ENCODE measurements at regions not wholly inside any gene's neighbourhood (a gene's known extent, or its start where the extent isn't known, plus 50 kb on each side); places are given as distances from the start of the nearest gene placed in this dataset.

DNA sequence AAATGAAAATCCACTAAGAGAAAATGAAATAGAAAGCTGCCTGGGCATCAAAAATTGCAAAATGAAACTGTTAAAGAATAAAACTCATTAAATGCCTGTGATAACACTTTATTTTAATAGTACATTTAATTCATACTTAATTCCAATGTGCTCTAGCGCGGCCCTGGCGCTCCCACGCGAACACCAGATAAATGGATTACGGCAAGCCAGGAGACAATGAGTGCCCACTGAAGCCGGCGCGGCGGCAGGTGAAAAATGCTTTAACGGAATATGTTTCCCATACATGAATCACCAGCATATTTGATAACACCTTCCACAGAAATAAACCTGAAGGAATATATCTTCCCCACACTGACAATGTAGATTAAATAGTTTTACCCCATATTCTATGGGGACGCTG lies 245.5 kb downstream of the RBFOX3 start:
- Histone ChIP-seq H3K36me3 (no peaks in the 10 kb centered on the region), H3K4me3 (no peak overlapping the region), H3K27ac (no peak overlapping the region), H3K9me3 (no peaks in the 10 kb centered on the region), H3K4me1 (no peaks in the 10 kb centered on the region), H3K27me3 (no peaks in the 10 kb centered on the region)
- no peak for TF ChIP-seq POLR2A (IDR thresholded peaks at IDR 0.05)
- TF ChIP-seq, protein P1, sequence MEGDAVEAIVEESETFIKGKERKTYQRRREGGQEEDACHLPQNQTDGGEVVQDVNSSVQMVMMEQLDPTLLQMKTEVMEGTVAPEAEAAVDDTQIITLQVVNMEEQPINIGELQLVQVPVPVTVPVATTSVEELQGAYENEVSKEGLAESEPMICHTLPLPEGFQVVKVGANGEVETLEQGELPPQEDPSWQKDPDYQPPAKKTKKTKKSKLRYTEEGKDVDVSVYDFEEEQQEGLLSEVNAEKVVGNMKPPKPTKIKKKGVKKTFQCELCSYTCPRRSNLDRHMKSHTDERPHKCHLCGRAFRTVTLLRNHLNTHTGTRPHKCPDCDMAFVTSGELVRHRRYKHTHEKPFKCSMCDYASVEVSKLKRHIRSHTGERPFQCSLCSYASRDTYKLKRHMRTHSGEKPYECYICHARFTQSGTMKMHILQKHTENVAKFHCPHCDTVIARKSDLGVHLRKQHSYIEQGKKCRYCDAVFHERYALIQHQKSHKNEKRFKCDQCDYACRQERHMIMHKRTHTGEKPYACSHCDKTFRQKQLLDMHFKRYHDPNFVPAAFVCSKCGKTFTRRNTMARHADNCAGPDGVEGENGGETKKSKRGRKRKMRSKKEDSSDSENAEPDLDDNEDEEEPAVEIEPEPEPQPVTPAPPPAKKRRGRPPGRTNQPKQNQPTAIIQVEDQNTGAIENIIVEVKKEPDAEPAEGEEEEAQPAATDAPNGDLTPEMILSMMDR (IDR thresholded peaks at IDR 0.05), result no peak
- no peak for DNase-seq
- intact Hi-C loops (cut with DNase I; ENCODE audit: low total_unique reads), result no loop called here

DNA sequence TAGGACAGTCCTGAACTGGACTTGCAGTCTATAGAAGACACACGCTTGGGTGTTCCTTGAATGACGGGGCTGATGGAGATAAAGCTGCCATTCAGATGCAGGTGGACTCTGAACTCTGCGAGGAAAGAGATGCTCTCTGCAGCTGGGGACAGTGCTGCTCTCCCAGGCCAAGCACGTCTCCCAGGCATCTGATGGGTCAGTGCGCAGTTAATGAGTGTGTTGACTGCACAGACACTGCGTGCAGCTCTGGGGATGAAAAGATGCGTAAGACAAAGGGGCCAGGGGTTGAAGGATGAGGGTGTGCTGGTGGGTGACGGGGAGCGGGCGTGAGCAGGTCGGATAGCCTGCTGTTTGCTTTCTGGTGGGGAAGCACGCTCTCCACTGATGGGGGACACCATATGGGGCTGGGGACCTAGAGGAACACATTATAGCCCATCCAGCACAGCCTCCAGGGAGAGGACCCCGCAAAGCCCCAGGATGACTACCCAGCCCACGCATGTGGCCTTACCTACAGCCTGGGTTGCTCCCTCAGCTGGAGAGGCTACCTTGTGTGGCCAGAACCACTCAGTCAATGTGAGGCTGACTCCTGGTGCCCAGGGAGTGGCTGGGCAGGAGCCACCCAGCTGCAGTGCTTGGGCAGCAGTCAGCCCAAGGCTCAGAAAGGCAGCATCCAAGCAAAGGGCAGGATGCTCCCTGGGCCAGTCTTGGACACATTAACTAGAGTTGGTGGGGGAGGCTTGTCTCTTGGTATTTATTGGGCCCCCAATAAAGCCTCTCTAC lies 246.3 kb downstream of the RBFOX3 start:
- no peak overlapping the region for H3K27ac ChIP-seq
- DNase-seq, result no peak
- intact Hi-C loops (cut with DNase I; ENCODE audit: low total_unique reads), result no loop called here
- H3K27me3 ChIP-seq, result no peaks in the 10 kb centered on the region
- H3K4me3 ChIP-seq, result no peak overlapping the region
- no peaks in the 10 kb centered on the region for H3K4me1 ChIP-seq
- TF ChIP-seq POLR2A (IDR thresholded peaks at IDR 0.05), result no peak
- TF ChIP-seq, protein P1 (IDR thresholded peaks at IDR 0.05), result no peak
- no peaks in the 10 kb centered on the region for H3K9me3 ChIP-seq
- H3K36me3 ChIP-seq, result no peaks in the 10 kb centered on the region

DNA sequence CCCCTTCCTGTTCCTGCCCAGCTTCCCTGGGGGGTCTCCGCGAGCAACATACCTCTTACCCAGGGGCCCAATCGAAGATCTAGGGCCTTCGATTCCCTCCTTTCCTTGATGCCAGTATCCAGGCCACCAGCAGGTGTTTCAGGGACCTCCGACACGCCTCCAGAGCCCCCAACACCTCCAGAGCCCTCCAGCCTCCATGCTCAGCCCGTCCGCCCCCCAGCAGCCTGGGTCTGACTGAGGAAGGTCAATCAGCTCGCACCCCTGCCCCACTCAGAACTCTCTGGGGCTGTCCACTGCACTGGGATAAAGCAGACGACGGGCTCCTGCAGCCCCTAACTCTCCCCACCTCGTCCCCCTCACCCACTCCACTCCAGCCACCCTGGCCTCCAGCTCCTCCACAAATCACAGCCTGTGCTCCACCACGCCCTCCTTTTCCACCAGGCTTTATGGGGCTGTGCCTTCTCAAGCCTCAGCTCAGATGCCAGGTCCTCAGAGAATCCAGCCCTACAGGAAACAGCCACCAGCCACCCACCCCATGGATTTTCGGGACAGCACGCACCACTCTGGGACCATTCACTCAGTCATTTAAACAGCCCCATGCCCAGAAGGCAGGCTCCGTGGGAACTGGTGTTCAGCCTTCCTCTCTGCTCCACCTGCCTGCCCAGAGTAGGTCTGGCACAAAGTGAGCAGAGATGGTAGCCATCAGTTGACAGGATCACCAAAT lies 247.1 kb downstream of the RBFOX3 start:
- Histone ChIP-seq H3K27me3 (no peaks in the 10 kb centered on the region), H3K9me3 (no peaks in the 10 kb centered on the region), H3K4me1 (no peaks in the 10 kb centered on the region), H3K4me3 (no peak overlapping the region), H3K36me3 (no peaks in the 10 kb centered on the region), H3K27ac (no peak overlapping the region)
- TF ChIP-seq, protein P1 (IDR thresholded peaks at IDR 0.05), result no peak
- no peak for TF ChIP-seq POLR2A (IDR thresholded peaks at IDR 0.05)
- no peak for DNase-seq
- intact Hi-C loops (cut with DNase I; ENCODE audit: low total_unique reads), result no loop called here

DNA sequence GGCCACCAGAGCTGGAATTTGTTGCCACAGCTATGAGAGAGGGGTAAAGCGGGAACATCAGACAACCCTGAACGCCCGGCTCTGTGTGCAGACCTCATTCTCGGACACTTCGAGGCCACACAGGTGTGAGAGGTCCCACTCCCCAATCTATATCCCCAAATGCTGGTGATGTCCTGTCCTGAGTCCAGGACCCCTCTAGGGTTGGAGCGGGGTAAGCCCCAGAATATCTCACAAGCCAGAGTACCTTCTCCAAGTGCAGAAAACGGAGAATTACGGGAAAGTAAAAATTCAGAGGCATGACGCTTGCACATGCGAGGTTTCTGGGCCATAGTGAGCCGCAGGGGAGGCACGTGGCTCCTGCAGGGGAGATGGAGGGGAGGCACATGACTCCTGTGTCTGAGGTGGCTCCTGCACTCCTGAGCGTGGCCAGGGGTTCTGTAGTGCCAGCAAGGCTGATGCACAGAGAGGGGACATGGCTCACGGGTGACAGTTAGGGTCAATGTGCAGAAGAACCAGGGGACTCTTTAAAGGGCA lies 248.0 kb downstream of the RBFOX3 start:
- TF ChIP-seq, protein P1 (IDR thresholded peaks at IDR 0.05), result no peak
- TF ChIP-seq POLR2A (IDR thresholded peaks at IDR 0.05), result no peak
- Histone ChIP-seq H3K27me3 (no peaks in the 10 kb centered on the region), H3K9me3 (no peaks in the 10 kb centered on the region), H3K36me3 (no peaks in the 10 kb centered on the region), H3K4me3 (no peak overlapping the region), H3K27ac (no peak overlapping the region), H3K4me1 (no peaks in the 10 kb centered on the region)
- no peak for DNase-seq
- intact Hi-C loops (cut with DNase I; ENCODE audit: low total_unique reads), result no loop called here

All from uterus (tissue), 3 donors.